Prostate gland (tissue), 2 donors: ENCODE measurements at regions not wholly inside any gene's neighbourhood (a gene's known extent, or its start where the extent isn't known, plus 50 kb on each side); places are given as distances from the start of the nearest gene placed in this dataset.

Source experiments
- CTCF ChIP-seq, 4 experiments: fragments of 200-600 bp in 2 of 4; fragments of 450-650 bp in 2 of 4; sonication (generic) in 2 of 4; IDR thresholded peaks; 1 replicate in 3 of 4; 2 replicates in 1 of 4; pipeline ENCODE4 v1.5.1; 2016 to 2019; ENCODE audit warnings: antibody characterized with exemption in 4 of 4, mild to moderate bottlenecking in 2 of 4, moderate library complexity in 2 of 4
- POLR2A ChIP-seq: fragments of 450-650 bp; IDR thresholded peaks from one replicate; pipeline ENCODE4 v1.6.1; 2016; ENCODE audit warnings: antibody characterized with exemption, mild to moderate bottlenecking
- POLR2AphosphoS5 ChIP-seq: sonication (generic); formaldehyde crosslinking; IDR thresholded peaks from one replicate; pipeline ENCODE4 v1.6.1; 2017; ENCODE audit warnings: antibody characterized with exemption

GRCh38 chr7:19213746-19214145 lies 68.5 kb upstream of the FERD3L start:
- TF ChIP-seq CTCF (IDR thresholded peaks at IDR 0.05): no peak
- TF ChIP-seq POLR2A: no peak
- TF ChIP-seq POLR2AphosphoS5: no peak
